ENCODE measurements at regions not wholly inside any gene's neighbourhood (a gene's known extent, or its start where the extent isn't known, plus 50 kb on each side); places are given as distances from the start of the nearest gene placed in this dataset.
"Not testable (repeated sequence)": the region's sequence is repeated elsewhere in the genome, so short reads cannot be mapped to it uniquely, and the experiment has no call there.

GRCh38 chr20:22691369-22692118 lies 107.2 kb upstream of the FOXA2 start:
- peak; percentile 88 for DNase-seq

DNA sequence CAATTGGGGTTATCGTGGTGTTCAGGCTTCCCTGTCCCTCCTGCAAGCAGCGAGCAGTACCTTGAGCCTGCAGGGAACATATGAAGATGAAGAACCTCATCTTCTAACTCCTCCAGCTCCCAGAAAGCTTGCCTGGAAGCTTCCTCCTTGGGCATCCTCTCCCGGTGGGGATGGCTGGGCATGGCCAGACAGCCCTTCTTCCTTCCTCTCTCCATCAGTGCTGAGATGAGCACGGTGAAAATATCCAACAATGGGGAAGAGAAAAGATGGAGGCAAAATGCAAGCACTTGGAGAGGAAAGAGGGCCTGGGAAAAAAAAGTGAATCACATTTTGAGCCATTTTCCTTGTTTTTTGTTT lies 107.7 kb upstream of the FOXA2 start:
- DNase-seq: no peak

DNA sequence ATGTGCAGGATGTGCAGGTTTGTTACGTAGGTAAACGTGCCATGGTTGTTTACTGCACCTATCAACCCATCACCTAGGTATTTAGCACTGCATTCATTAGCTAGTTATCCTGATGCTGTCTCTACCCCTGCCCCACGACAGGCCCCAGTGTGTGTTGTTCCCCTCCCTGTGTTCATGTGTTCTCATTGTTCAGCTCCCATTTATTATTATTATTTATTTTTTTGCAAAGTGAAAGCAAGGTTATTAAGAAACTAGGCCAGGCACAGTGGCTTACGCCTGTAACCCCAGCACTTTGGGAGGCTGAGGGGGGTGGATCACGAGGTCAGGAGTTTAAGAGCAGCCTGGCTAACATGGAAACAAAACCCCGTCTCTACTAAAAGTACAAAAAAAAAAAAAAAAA lies 108.2 kb upstream of the FOXA2 start:
- DNase-seq: not testable (repeated sequence)

GRCh38 chr20:22696759-22697158 lies 112.4 kb upstream of the FOXA2 start:
- no peak for DNase-seq

DNA sequence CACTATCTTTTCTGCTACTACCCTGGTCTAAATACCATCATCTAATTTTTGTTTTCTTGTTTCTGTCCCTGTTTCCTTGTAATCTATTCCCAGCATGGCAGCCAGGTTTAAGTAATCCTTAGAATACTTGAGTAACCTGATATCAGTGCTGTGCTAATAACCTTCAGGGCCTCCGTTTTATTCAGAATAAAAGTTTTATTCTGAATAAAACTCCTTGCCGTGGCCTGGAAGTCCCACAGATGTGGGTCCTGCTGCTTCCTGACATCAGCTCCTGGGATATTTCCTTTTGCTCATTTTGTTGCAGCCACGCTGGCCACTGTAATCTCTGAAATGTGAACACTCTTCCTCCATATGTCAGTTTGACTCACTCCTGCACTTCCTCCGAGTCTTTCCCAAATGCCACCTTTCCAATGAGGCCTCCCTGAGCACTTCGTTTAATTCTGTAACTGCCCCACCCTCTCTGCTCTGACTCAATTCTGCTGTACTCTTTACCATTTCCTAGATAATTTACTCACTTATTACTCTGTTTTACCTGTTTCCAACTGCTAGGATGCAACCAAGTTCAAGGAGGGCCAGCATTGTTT lies 114.0 kb upstream of the FOXA2 start:
- no peak for DNase-seq

DNA sequence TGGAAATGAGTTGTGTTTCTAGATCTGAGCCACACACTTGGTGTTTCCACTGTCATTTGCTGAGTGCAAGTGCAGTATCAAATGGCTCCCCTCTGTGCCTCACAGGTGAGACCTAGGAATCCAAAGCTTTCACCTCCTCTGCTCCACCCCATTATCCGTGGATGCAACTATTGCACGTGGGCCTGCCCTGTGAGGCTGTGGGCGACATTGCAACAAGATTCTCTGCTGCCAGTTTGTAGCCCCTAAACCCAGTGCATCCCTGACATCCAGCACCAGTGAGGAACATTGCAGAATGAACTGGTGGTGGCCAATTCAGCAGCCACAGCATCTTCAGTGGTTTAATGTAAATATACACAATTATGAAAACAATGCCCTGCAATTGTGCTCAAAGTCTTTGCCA lies 115.0 kb upstream of the FOXA2 start:
- DNase-seq: no peak

DNA sequence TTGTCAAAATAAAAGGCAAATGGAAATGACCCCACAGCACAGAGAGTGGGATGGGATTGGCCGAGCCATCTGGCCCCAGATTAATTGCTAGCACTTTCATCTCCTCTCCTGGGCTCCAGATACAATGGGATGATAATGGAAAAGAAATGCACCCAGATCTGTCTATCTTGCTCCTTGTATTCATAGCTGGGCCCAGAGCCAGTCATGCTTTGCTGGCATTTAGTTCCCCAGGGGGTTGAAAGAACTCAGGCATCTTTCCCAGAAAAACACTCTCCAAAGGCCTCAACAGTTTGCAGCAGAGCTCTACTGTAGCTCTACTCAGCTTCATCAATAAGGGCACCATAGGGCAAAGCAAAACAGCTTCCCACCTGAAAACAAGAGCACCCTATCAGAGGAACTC lies 116.0 kb upstream of the FOXA2 start:
- DNase-seq: no peak

DNA sequence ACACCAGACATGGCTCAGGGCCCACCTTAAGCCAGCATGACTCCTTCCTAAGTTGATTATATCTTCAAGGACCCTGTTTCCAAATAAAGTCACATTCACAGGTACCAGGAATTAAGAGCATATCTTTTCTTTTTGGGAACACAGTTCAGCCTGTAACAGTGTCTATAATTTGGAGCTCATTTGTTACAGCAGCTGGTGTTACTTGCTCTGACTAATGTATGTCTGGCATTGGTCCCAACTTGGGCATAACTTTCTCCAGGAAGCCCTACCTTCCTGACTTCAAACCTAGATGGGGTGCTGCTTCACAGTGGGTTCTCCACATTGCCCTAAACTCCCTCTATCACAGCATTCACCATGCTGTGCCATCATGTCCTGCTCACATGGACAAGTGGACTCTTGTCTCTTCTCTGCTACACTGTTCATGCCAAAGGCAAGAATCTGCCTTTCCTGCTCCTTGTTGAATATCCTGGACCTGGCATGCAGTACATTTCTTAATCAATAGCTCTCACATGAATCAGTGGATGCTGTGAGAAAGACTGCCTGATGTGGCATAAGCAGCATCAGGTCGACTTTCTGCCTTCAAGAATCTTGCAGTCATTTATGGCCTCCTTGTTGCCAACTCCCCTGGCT lies 117.4 kb upstream of the FOXA2 start:
- DNase-seq: no peak

GRCh38 chr20:22703843-22704242 lies 119.5 kb upstream of the FOXA2 start:
- DNase-seq: no peak

DNA sequence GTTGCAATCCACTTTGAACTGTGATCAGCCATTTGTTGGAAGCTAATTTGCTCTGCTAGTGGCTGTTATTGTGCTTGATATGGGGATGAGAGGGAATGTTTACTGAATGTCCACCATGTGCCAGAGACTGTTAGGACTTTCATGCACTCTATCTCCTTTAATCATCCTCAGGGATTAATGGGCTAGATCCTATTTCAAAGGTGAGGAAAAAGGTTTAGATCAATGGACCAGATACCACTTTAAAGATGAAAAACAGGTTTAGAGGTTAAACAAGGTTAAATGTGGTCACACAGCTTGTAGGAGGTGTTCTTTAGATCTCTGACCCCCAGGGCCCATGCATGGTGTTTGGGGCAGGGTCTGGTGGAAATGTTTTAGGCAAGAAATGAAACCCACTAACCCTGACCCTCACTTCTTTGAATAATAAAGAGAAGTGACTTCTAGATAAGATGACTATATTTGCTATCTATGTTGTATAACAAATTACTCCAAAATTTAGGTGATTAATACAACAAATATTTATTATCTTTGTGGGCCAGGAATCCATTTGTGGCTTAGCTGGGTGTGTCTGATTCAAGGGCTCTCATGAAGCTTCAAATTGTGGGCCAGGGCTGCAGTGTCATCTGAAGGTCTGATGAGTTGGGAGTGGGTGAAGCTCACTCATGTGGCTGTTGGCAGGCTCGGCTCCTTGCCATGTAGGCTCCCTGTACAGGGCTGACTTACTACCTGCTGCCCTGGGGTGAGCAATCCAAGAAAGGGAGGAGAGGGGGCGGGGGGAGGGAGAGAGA lies 127.8 kb upstream of the FOXA2 start:
- DNase-seq: no peak

DNA sequence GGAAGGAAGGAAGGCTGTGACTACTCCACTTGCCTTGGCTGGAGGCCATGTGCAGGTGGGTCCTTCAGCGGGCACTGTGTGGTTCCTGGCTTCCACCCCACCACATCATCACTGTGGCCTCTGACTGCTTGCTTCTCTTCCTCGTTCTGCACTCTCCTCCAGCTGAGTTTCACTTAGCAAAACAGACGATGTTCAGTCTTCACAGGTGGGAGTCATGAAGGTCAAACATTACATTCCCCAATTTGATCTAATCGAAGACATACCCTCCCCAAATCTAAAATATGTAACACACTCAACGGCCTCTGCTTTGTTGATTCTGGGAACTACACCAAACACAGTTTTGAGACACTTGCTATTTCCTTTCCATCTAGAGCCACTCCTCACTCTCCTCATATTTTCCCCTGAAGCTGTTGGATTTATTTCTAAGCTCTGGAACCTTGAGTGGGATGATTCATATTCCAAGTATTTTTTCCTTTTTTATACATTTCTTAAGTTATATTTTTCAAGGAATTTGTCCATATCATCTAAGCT lies 132.5 kb upstream of the FOXA2 start:
- DNase-seq: peak; percentile 66

GRCh38 chr20:22717466-22717865 lies 133.1 kb upstream of the FOXA2 start:
- DNase-seq: no peak

DNA sequence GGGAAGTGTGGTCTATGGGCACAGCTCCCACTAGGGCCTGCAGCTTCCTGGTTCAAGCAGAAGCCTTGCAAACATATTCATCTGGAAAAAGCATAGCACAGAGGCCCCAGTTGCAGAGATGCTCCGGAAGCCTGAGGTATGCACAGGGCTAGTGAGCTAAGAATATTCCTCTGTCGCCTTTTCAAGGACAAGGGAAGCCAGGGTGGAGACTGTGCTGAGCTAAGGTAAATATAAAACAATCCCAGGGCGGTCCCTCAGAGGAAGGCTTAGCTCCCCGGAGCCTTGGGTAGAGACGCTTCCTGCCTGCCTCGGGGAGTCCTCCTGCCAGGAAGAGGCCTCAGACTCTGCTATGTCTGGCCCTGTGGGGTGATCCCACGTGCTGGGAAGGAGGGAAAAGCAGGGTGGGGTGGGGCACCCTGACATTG lies 134.8 kb upstream of the FOXA2 start:
- DNase-seq: peak; percentile 46

DNA sequence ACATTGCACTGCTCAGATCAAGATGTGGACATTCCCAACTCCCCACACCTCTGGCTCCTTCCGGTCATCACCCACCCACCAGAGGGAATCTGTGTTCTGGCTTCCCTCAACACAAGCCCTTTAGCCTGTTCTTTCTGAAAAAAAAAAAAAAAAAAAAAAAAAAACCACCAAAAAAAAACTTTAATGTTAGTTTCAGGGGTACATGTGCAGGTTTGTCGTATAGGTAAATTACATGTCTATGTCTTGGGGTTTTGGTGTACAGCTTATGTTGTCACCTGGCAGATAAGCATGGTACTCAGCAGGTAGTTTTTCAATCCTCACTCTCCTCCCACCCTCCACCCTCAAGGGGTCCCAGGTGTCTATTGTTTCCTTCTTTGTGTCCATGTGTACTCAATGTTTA lies 135.8 kb upstream of the FOXA2 start:
- DNase-seq: no peak

GRCh38 chr20:22722811-22723210 lies 138.4 kb upstream of the FOXA2 start:
- DNase-seq: no peak

DNA sequence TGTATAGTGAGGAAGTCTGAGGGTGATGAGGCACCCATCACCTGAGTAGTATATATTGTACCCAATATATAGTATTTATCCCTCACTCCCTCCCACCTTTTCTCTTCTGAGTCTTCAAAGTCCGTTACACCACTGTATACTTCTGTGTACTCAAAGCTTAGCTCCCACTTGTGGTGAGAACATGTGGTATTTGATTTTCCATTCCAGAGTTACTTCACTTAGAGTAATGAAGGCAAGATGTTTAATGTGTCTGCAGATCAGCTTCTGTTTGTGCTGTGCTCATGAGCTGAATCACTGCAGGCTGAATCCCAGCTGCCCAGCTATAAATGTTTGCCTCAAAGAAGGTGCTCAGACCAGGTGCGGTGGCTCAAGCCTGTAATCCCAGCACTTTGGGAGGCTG lies 139.3 kb upstream of the FOXA2 start:
- no peak for DNase-seq

DNA sequence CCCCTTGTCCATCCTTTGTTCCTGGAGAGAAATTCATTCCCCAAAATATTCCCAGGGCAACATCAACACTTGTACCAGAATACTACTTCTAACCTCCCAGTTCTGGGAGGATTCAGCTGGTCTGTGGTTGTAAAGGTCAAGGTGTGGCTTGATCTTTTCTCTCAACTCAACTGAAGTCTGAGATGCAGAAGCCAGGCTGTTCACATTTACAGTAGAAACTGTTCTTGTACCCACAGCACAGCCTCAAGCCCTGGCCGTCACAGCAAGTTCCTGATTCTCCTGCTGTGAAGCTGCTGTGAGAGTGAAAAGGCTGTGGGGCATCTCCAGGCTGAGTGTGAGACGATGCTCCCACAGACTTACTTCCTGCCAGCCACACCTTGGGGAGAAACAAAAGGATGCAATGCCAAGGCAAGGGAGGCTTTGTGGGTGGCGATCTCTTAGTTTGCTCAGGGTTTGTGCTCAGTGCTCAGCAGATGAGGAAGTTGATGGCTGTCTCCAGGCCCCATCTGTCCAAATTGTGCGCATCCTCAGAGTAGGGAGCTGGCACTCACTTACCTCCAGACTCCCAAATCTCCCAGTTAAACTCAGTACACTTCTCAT lies 143.9 kb upstream of the FOXA2 start:
- no peak for DNase-seq

DNA sequence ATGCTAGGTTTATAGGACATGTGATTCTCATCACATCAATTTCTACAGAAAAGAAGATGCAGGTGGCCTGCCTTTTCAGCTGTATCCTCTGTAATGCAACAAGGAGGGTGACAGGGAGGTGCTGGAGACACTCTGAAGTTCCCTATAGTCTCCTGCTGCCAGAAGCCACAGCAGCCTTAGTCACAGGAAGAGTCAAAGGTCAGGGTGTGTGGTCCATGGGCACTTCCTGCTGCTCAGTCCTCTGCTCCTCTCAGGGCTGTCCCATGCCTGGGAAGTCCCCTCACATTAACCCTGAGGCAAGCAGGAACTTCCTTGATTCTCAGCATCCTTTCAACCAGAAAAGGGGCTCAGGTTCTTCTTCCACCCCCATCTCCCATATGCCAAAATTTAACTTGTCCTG lies 144.8 kb upstream of the FOXA2 start:
- no peak for DNase-seq

DNA sequence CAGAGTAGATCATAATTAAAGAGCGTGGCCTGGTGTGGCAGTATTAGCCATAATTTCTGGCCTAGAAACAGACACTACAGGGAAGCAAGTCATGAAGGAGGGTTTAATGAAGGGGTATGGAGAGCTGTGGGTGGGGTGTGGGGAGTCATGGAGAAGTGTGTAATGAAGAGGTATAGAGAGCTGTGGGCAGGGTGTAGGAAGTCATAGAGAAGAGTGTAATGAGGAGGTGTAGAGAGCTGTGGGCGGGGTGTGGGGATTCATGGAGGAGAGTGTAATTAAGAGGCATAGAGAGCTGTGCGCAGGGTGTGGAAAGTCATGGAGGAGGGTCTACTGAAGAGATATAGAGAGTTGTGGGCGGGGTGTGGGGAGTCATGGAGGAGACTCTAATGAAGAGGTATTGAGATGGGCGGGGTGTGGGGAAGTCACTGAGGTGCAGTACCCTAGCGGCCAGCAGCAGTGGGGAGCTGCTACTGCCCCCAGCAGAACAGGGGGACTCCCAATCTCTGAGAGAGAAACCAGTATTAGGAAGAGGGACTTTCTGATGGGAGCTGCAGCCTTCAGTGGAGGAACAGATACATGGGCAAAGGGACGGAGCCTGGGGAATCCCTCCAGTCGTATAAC lies 145.4 kb upstream of the FOXA2 start:
- DNase-seq: no peak

DNA sequence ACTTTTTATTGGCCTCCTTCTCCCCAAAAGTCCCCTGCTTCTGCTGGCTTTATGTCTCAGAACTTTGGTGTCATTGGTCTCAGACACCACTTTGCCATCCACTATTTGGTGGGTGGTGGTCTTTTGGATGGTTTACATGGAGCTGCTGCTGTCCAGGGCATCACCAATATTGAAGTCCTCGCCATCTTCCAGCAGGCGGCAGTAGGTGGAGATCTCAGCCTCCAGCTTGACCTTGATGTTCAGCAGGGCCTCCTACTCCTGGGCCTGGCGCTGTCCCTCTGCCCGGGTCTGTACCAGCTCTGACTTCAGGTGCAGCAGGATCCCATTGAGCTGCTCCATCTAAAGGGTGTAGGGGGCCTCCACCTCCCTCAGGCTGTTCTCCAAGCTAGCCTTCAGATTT lies 148.4 kb upstream of the FOXA2 start:
- DNase-seq: no peak

GRCh38 chr20:22734946-22735647 lies 150.7 kb upstream of the FOXA2 start:
- DNase-seq: not testable (repeated sequence)

DNA sequence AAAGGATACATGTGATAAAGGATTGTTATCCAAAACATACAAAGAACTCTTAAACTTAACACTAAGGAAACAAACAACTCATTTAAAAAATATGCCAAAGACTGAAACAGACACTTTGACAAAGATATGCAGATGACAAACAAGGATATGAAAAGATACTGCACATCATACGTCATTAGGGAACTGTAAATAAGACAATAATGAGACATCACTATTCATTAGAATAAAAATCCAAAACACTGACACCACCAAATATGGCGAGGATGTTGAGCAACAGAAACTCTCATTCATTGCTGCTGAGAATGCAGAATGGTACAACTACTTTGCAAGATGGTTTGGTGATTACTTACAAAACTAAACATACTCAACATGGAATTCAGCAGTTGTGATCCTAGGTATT lies 156.5 kb upstream of the FOXA2 start:
- no peak for DNase-seq
